Parathyroid adenoma (tissue), 2 donors: ENCODE measurements at regions not wholly inside any gene's neighbourhood (a gene's known extent, or its start where the extent isn't known, plus 50 kb on each side); places are given as distances from the start of the nearest gene placed in this dataset.

Source experiments
- H2AFZ ChIP-seq: fragments of 300-600 bp; sonication (generic); one replicate; pipeline ENCODE4 v1.7.0; 2017; ENCODE audit warnings: antibody characterized with exemption, mild to moderate bottlenecking
- H3K27ac ChIP-seq: fragments of 300-600 bp; sonication (generic); one replicate; pipeline ENCODE4 v1.7.0; 2017
- H3K27me3 ChIP-seq: fragments of 300-600 bp; sonication (generic); one replicate; pipeline ENCODE4 v1.7.0; 2017; ENCODE audit warnings: low read length; ENCODE audit not compliant: control insufficient read depth, insufficient read depth
- H3K36me3 ChIP-seq: fragments of 300-600 bp; sonication (generic); one replicate; pipeline ENCODE4 v1.7.0; 2017; ENCODE audit warnings: low read length; ENCODE audit not compliant: control insufficient read depth, insufficient read depth
- H3K4me1 ChIP-seq: fragments of 300-600 bp; sonication (generic); one replicate; pipeline ENCODE4 v1.7.0; 2017; ENCODE audit warnings: control low read depth
- H3K4me2 ChIP-seq: fragments of 300-600 bp; sonication (generic); one replicate; pipeline ENCODE4 v1.7.0; 2017; ENCODE audit warnings: low read length
- H3K4me3 ChIP-seq: fragments of 300-600 bp; sonication (generic); one replicate; pipeline ENCODE4 v1.7.0; 2017; ENCODE audit warnings: low read depth, low read length
- H3K79me2 ChIP-seq: fragments of 300-600 bp; sonication (generic); one replicate; pipeline ENCODE4 v1.7.0; 2017; ENCODE audit warnings: control low read depth
- H3K9ac ChIP-seq: fragments of 300-600 bp; sonication (generic); one replicate; pipeline ENCODE4 v1.7.0; 2017; ENCODE audit warnings: mild to moderate bottlenecking
- H3K9me3 ChIP-seq: fragments of 300-600 bp; sonication (generic); one replicate; pipeline ENCODE4 v1.7.0; 2017; ENCODE audit warnings: low read length; ENCODE audit not compliant: control insufficient read depth
- TF ChIP-seq, protein P1 (sequence below): fragments of 300-600 bp; sonication (generic); IDR thresholded peaks from one replicate; pipeline ENCODE4 v1.7.0; 2017; ENCODE audit warnings: antibody characterized with exemption, mild to moderate bottlenecking
- donor health status: primary hyperparathyroidism.

DNA sequence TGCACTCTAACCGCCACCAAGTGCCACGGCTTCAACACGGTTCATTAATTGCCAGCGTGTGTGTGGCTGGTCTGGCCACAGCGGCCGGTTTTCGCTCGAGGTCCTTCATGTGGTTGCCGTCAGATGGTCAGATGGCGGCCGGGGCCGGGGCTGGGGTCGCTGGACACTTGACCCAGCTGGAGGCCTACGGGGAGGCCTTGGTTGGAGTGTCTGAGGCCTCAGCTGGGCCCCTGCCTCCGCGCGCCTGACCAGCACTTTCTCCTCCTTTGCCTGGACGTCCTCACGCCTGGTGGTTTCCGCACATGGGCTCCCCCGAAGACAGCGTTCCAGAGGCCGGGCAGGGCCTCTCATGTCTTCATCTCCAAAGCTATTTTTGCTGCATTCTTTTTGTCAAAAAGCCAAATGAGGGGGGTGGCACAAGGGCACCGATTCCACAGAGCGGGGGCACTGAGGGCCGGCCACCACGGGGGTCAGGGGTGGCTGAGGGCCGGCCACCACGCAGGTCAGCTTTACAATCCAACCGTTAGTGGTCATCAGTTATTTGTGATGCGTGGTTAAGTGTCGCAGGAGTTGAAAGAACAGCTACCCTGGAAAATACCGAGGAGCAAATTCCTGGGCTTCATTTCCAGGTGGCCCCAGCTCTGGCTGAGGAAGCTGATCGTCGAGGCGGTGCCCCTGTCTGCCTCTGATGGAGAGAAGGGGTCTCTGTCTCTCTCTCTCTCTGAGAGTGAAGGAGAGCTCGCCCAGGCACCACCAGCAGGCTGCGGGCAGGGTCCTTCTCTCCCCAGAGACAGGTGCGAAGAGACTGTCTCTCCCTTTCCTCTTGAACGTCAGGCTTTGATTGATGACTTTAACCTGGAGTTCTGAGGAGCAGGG is 50.5 kb upstream of the FRMD1 start:
- no peak overlapping the region for H3K27ac ChIP-seq
- H3K9ac ChIP-seq: no peak overlapping the region

DNA sequence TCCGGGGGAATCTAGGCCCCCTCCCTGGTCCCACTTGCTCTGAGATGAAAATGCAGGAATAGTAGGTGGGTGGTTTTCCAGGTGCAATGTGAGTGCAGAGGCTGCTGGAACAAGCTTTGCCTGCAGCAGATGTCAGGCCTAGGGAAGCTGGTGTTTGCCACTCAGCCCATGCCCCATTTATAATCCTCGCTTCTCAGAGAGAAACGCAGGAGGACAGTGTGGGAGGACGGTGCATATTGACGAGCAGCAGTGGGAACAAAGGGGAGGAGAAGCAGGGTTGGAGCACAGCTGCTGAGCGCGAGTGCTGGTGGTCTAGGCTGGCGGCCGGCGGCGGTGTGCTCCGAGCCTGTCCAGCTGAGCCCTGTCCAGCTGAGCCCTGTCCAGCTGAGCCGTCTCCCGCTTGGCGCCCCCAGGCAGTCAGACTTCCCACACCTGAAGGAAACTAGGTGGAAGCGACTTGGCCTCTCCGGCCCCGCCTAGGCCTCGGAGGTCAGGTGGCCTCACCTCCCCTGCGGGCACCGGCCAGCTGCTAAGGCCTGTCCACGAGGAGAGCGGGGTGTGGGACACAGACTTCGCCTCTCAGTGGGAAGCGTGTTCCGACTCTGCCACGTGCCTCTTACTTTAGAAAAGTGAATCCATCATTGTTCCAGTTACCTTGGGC is 49.7 kb upstream of the FRMD1 start:
- Histone ChIP-seq H3K36me3 (no peaks in the 10 kb centered on the region), H3K9me3 (no peaks in the 10 kb centered on the region), H2AFZ (no peak overlapping the region), H3K27me3 (no peaks in the 10 kb centered on the region), H3K4me3 (no peak overlapping the region), H3K4me2 (no peak overlapping the region), H3K4me1 (no peaks in the 10 kb centered on the region), H3K9ac (no peak overlapping the region), H3K27ac (no peak overlapping the region), H3K79me2 (no peaks in the 10 kb centered on the region)
- TF ChIP-seq, protein P1, sequence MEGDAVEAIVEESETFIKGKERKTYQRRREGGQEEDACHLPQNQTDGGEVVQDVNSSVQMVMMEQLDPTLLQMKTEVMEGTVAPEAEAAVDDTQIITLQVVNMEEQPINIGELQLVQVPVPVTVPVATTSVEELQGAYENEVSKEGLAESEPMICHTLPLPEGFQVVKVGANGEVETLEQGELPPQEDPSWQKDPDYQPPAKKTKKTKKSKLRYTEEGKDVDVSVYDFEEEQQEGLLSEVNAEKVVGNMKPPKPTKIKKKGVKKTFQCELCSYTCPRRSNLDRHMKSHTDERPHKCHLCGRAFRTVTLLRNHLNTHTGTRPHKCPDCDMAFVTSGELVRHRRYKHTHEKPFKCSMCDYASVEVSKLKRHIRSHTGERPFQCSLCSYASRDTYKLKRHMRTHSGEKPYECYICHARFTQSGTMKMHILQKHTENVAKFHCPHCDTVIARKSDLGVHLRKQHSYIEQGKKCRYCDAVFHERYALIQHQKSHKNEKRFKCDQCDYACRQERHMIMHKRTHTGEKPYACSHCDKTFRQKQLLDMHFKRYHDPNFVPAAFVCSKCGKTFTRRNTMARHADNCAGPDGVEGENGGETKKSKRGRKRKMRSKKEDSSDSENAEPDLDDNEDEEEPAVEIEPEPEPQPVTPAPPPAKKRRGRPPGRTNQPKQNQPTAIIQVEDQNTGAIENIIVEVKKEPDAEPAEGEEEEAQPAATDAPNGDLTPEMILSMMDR: no peak

More for the DNA sequence above, 50.5 kb upstream of the FRMD1 start:
- Histone ChIP-seq H3K36me3 (no peaks in the 10 kb centered on the region), H3K4me1 (no peaks in the 10 kb centered on the region), H3K9me3 (no peaks in the 10 kb centered on the region), H3K27me3 (no peaks in the 10 kb centered on the region), H3K79me2 (no peaks in the 10 kb centered on the region), H3K4me3 (no peak overlapping the region), H3K4me2 (no peak overlapping the region), H2AFZ (no peak overlapping the region)
- TF ChIP-seq, protein P1: no peak
